DOHH2 (cell line): ENCODE measurements at regions not wholly inside any gene's neighbourhood (a gene's known extent, or its start where the extent isn't known, plus 50 kb on each side); places are given as distances from the start of the nearest gene placed in this dataset.

Source experiments
- CTCF ChIP-seq: fragments of 200-600 bp; sonication (generic); IDR thresholded peaks from one replicate; pipeline ENCODE4 v1.5.1; 2014; ENCODE audit warnings: antibody characterized with exemption, mild to moderate bottlenecking, low read depth, low read length; ENCODE audit not compliant: poor library complexity, severe bottlenecking
- EZH2phosphoT487 ChIP-seq: fragments of 200-600 bp; sonication (generic); IDR thresholded peaks from 2 replicates; pipeline ENCODE4 v1.6.1; 2017; ENCODE audit warnings: borderline replicate concordance, mild to moderate bottlenecking, antibody characterized with exemption, low read length, moderate library complexity, mixed read lengths

GRCh38 chr12:24573621-24574020 lies 375.3 kb downstream of the BCAT1 start:
- TF ChIP-seq CTCF (no peak), EZH2phosphoT487 (no peak)
